ENCODE measurements at regions not wholly inside any gene's neighbourhood (a gene's known extent, or its start where the extent isn't known, plus 50 kb on each side); places are given as distances from the start of the nearest gene placed in this dataset.

DNA sequence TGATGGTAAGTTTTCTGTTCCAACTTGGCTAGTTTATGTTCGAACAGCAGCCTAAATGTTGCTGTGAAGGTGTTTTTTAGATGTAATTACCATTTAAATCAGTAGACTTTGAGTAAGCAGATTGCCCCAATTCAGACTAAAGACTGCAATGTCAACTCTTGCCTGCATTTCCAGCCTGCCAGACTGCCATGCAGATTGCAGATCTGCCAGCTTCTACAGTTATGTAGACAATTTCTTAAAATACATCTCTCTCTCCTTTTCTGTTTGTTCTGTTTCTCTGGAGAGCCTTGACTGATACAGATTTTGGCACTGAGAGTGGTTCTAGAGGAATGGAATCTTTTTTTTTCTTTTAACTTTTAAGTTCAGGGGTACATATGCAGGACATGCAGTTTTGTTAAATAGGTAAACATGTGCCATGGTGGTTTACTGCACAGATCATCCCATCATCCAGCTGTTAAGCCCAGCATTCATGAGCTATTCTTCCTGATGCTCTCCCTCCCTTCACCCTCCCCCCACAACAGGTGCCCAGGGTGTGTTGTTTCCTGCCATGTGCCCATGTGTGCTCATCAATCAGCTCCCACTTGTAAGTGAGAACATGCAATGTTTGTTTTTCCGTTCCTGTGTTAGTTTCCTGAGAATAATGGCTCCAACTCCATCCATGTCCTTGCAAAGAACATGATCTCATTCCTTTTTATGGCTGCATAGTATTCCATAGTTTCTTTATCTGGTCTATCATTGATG, 227.8 kb downstream of the CPE start:
- no peak for TF ChIP-seq CTCF (optimal IDR thresholded peaks at IDR 0.05 in 1 of 3, IDR thresholded peaks at IDR 0.05 in 1 of 3, conservative IDR thresholded peaks at IDR 0.05 in 1 of 3; ENCODE audit: extremely low read depth in 1 of 3, insufficient read depth in 2 of 3, low read length in 3 of 3)
- TF ChIP-seq EZH2 (IDR thresholded peaks at IDR 0.05; ENCODE audit: low read length) = no peak
